Upper lobe of left lung (tissue), 6 donors: ENCODE measurements at regions not wholly inside any gene's neighbourhood (a gene's known extent, or its start where the extent isn't known, plus 50 kb on each side); places are given as distances from the start of the nearest gene placed in this dataset.

ENCODE experiments used
- ATAC-seq, 2 donors: fragments of 200-7000 bp; cut with Tn5 transposase; one replicate each; pipeline ENCODE4 v1.9.1; 2022; ENCODE audit warnings: mild to moderate bottlenecking in 2 of 2, moderate library complexity in 2 of 2; ENCODE audit not compliant: low FRiP score in 2 of 2
- DNase-seq, 2 donors: peaks; one replicate each; pipeline ENCODE4 v3.0.0-alpha.2; 2019 to 2020
- H3K27ac ChIP-seq, 4 donors: fragments of 200-600 bp; sonication (generic); one replicate each; pipeline ENCODE4 v1.5.1; 2016 to 2019
- H3K27me3 ChIP-seq, 4 donors: fragments of 200-600 bp; sonication (generic); one replicate each; pipeline ENCODE4 v1.5.1; 2017 to 2019
- H3K36me3 ChIP-seq, 4 donors: fragments of 200-600 bp; sonication (generic); one replicate each; pipeline ENCODE4 v1.5.1; 2016 to 2019
- H3K4me1 ChIP-seq, 4 donors: fragments of 200-600 bp; sonication (generic); one replicate each; pipeline ENCODE4 v1.5.1; 2018 to 2019
- H3K4me3 ChIP-seq, 4 donors: fragments of 200-600 bp; sonication (generic); one replicate each; pipeline ENCODE4 v1.5.1; 2017 to 2019; ENCODE audit warnings: mild to moderate bottlenecking in 2 of 4, moderate library complexity in 1 of 4
- H3K9me3 ChIP-seq, 4 donors: fragments of 200-600 bp; sonication (generic); one replicate each; pipeline ENCODE4 v1.5.1; 2018 to 2019
- CTCF ChIP-seq, 6 experiments: fragments of 450-650 bp in 4 of 6; fragments of 200-600 bp in 2 of 6; sonication (generic) in 2 of 6; IDR thresholded peaks; one replicate each; pipeline ENCODE4 v1.5.1; 2016 to 2019; ENCODE audit warnings: antibody characterized with exemption in 6 of 6
- EP300 ChIP-seq, 4 donors: sonication (generic); formaldehyde crosslinking; IDR thresholded peaks; one replicate each; pipeline ENCODE4 v1.5.1; 2017; ENCODE audit warnings: antibody characterized with exemption in 4 of 4, control low read depth in 2 of 4
- POLR2A ChIP-seq, 4 donors: fragments of 450-650 bp; IDR thresholded peaks; one replicate each; pipeline ENCODE4 v1.5.1; 2016 to 2017; ENCODE audit warnings: antibody characterized with exemption in 4 of 4, mild to moderate bottlenecking in 2 of 4
- POLR2AphosphoS5 ChIP-seq, 2 donors: sonication (generic); formaldehyde crosslinking; IDR thresholded peaks; one replicate each; pipeline ENCODE4 v1.5.1; 2017; ENCODE audit warnings: antibody characterized with exemption in 2 of 2
- WGBS, 2 donors: methylation state at CpG; one replicate each; pipeline ENCODE4 v1.1.5; 2017 to 2018; 5-methylcytosine and 5-hydroxymethylcytosine counted together
- donor health status: DM: no; HTN: no; CAD: no; lungs with moderate emphysema.
- donor health status: DM: no; HTN: yes; CAD: no; lungs with severe emphysema.

DNA sequence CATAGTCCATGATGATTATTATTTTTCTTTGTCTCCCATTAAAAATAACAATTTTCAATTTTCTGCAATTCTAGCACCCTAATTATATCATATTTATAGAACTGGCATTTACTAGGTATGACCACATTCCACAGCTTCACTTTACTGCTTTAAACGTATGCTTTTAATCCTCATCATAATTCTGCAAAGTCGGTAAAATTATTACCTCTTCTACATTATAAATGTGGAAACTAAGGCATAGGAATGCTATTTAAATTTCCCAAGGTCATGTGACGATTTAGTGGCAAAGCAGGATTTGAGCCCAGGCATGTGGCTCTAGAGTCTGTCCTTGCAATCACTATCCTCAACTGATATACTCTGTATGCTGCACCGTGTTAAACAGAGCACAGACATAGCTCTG is 866.4 kb downstream of the EPHA4 start:
- Histone ChIP-seq H3K9me3 (peaks cover 0 to 6% (median 0%) of the 10 kb centered on the region in 4 donors), H3K4me3 (no peak overlapping the region), H3K36me3 (no peaks in the 10 kb centered on the region), H3K27ac (no peak overlapping the region), H3K27me3 (no peaks in the 10 kb centered on the region), H3K4me1 (no peaks in the 10 kb centered on the region)
- DNase-seq = no peak
- ATAC-seq = no peak
- WGBS, 2 donors = 89 to 91% methylated on average over 4 of the region's 4 CpGs
- TF ChIP-seq POLR2A (IDR thresholded peaks at IDR 0.05) (no peak), CTCF (IDR thresholded peaks at IDR 0.05) (no peak), POLR2AphosphoS5 (IDR thresholded peaks at IDR 0.05) (no peak), EP300 (IDR thresholded peaks at IDR 0.05) (no peak)

GRCh38 chr2:220707261-220707660 is 864.8 kb downstream of the EPHA4 start:
- DNase-seq (no peak), ATAC-seq (no peak)
- H3K4me1 ChIP-seq = no peaks in the 10 kb centered on the region
- TF ChIP-seq POLR2A (IDR thresholded peaks at IDR 0.05) (no peak), POLR2AphosphoS5 (IDR thresholded peaks at IDR 0.05) (no peak), CTCF (IDR thresholded peaks at IDR 0.05) (no peak), EP300 (IDR thresholded peaks at IDR 0.05) (no peak)
- H3K9me3 ChIP-seq = no peaks in the 10 kb centered on the region
- 72 to 78% methylated on average over 3 of the region's 3 CpGs for WGBS, 2 donors
- H3K27ac ChIP-seq = no peak overlapping the region
- no peaks in the 10 kb centered on the region for H3K27me3 ChIP-seq
- H3K4me3 ChIP-seq = no peak overlapping the region
- H3K36me3 ChIP-seq = no peaks in the 10 kb centered on the region

DNA sequence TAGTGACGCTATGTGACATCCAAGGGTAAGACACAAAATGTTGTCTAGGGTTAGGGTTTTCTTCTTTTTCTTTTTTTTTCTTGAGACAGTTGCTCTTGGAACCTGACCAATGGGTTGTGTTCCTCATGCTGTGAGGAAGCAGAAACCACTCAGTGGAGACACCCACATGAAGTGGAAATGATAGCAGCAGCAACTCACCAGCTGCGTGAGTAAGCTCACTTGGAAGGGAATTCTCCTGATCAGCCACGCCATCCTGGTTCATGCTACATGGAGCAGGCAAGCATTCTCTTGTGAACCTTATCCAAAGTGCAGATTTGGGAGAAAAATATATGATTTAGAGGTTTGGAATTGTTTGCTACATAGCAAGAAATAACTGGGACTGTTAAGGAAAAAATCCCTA is 863.7 kb downstream of the EPHA4 start:
- ATAC-seq = no peak
- no peaks in the 10 kb centered on the region for H3K9me3 ChIP-seq
- no peak for TF ChIP-seq POLR2A (IDR thresholded peaks at IDR 0.05)
- TF ChIP-seq POLR2AphosphoS5 (IDR thresholded peaks at IDR 0.05) = no peak
- TF ChIP-seq CTCF (IDR thresholded peaks at IDR 0.05) = no peak
- no peak for TF ChIP-seq EP300 (IDR thresholded peaks at IDR 0.05)
- H3K4me1 ChIP-seq = no peaks in the 10 kb centered on the region
- DNase-seq = no peak
- H3K4me3 ChIP-seq = no peak overlapping the region
- H3K27ac ChIP-seq = no peak overlapping the region
- no peaks in the 10 kb centered on the region for H3K36me3 ChIP-seq
- WGBS, 2 donors = 84 to 89% methylated on average over 3 of the region's 3 CpGs
- H3K27me3 ChIP-seq = no peaks in the 10 kb centered on the region

- DNase-seq (no peak), ATAC-seq (no peak)
- 84 to 87% methylated on average over 3 of the region's 3 CpGs for WGBS, 2 donors
- H3K4me1 ChIP-seq = no peaks in the 10 kb centered on the region
- no peaks in the 10 kb centered on the region for H3K36me3 ChIP-seq
- H3K9me3 ChIP-seq = no peaks in the 10 kb centered on the region
- TF ChIP-seq CTCF (IDR thresholded peaks at IDR 0.05) (no peak), POLR2A (IDR thresholded peaks at IDR 0.05) (no peak), EP300 (IDR thresholded peaks at IDR 0.05) (no peak), POLR2AphosphoS5 (IDR thresholded peaks at IDR 0.05) (no peak)
- no peaks in the 10 kb centered on the region for H3K27me3 ChIP-seq
- H3K27ac ChIP-seq = no peak overlapping the region
- H3K4me3 ChIP-seq = no peak overlapping the region
Observed at GRCh38 chr2:220717283-220717682, 854.8 kb downstream of the EPHA4 start.

GRCh38 chr2:220736778-220737177 is 835.3 kb downstream of the EPHA4 start:
- H3K9me3 ChIP-seq = no peaks in the 10 kb centered on the region
- DNase-seq = no peak
- 67% methylated on average over 4 of the region's 4 CpGs for WGBS, 2 donors

More at GRCh38 chr2:220736778-220737177, 835.3 kb downstream of the EPHA4 start:
- no peak for TF ChIP-seq POLR2AphosphoS5 (IDR thresholded peaks at IDR 0.05)
- TF ChIP-seq EP300 (IDR thresholded peaks at IDR 0.05) = no peak
- TF ChIP-seq POLR2A (IDR thresholded peaks at IDR 0.05) = no peak
- no peak for TF ChIP-seq CTCF (IDR thresholded peaks at IDR 0.05)
- Histone ChIP-seq H3K4me1 (no peaks in the 10 kb centered on the region), H3K4me3 (no peak overlapping the region), H3K27me3 (no peaks in the 10 kb centered on the region), H3K36me3 (no peaks in the 10 kb centered on the region), H3K27ac (no peak overlapping the region)
- no peak for ATAC-seq
